ENCODE measurements at regions not wholly inside any gene's neighbourhood (a gene's known extent, or its start where the extent isn't known, plus 50 kb on each side); places are given as distances from the start of the nearest gene placed in this dataset.

GRCh38 chr6:142521791-142522190 is 220.0 kb downstream of the ADGRG6 start:
- no peaks in the 10 kb centered on the region for H3K36me3 ChIP-seq
- intact Hi-C loops (cut with DNase I) = no loop called here
- no peaks in the 10 kb centered on the region for H3K27me3 ChIP-seq
- no peak for DNase-seq (ENCODE audit: low spot score in 2 of 2)
- TF ChIP-seq CTCF (IDR thresholded peaks at IDR 0.05) = no peak
- H3K4me3 ChIP-seq = no peak overlapping the region
- no peaks in the 10 kb centered on the region for H3K4me1 ChIP-seq
- H3K9me3 ChIP-seq = no peaks in the 10 kb centered on the region
- H3K27ac ChIP-seq = no peak overlapping the region

GRCh38 chr6:142523515-142524375 is 221.9 kb downstream of the ADGRG6 start:
- intact Hi-C loops (cut with DNase I) = no loop called here

GRCh38 chr6:142530566-142530965 is 228.8 kb downstream of the ADGRG6 start:
- no peak overlapping the region for H3K27ac ChIP-seq
- TF ChIP-seq CTCF (IDR thresholded peaks at IDR 0.05) = no peak
- no peak overlapping the region for H3K4me3 ChIP-seq
- H3K4me1 ChIP-seq = no peaks in the 10 kb centered on the region
- DNase-seq (ENCODE audit: low spot score in 2 of 2) = no peak
- no peaks in the 10 kb centered on the region for H3K9me3 ChIP-seq
- H3K36me3 ChIP-seq = no peaks in the 10 kb centered on the region
- no peaks in the 10 kb centered on the region for H3K27me3 ChIP-seq
- intact Hi-C loops (cut with DNase I) = no loop called here

More at GRCh38 chr6:142523515-142524375, 221.9 kb downstream of the ADGRG6 start:
- DNase-seq (ENCODE audit: low spot score in 2 of 2) = no peak
- Histone ChIP-seq H3K36me3 (no peaks in the 10 kb centered on the region), H3K9me3 (no peaks in the 10 kb centered on the region), H3K27ac (no peak overlapping the region), H3K4me3 (no peak overlapping the region), H3K4me1 (no peaks in the 10 kb centered on the region), H3K27me3 (no peaks in the 10 kb centered on the region)
- TF ChIP-seq CTCF (IDR thresholded peaks at IDR 0.05) = no peak

- Histone ChIP-seq H3K4me3 (no peak overlapping the region), H3K27ac (no peak overlapping the region), H3K4me1 (no peaks in the 10 kb centered on the region), H3K27me3 (no peaks in the 10 kb centered on the region), H3K36me3 (no peaks in the 10 kb centered on the region), H3K9me3 (no peaks in the 10 kb centered on the region)
- TF ChIP-seq CTCF (IDR thresholded peaks at IDR 0.05) = no peak
- intact Hi-C loops (cut with DNase I) = no loop called here
- no peak for DNase-seq (ENCODE audit: low spot score in 2 of 2)
Measured at GRCh38 chr6:142531727-142532126, 229.9 kb downstream of the ADGRG6 start.

GRCh38 chr6:142534076-142534475 is 232.3 kb downstream of the ADGRG6 start:
- Histone ChIP-seq H3K27ac (no peak overlapping the region), H3K36me3 (no peaks in the 10 kb centered on the region), H3K27me3 (no peaks in the 10 kb centered on the region), H3K4me3 (no peak overlapping the region), H3K9me3 (no peaks in the 10 kb centered on the region), H3K4me1 (no peaks in the 10 kb centered on the region)
- TF ChIP-seq CTCF (IDR thresholded peaks at IDR 0.05) = no peak
- DNase-seq (ENCODE audit: low spot score in 2 of 2) = no peak
- intact Hi-C loops (cut with DNase I) = no loop called here
